Esophagus squamous epithelium (tissue), 4 donors: ENCODE measurements at regions not wholly inside any gene's neighbourhood (a gene's known extent, or its start where the extent isn't known, plus 50 kb on each side); places are given as distances from the start of the nearest gene placed in this dataset.

Source experiments
- CTCF ChIP-seq, 6 experiments: fragments of 450-650 bp in 4 of 6; fragments of 200-600 bp in 2 of 6; sonication (generic) in 2 of 6; IDR thresholded peaks; one replicate each; pipeline ENCODE4 v1.5.1; 2016 to 2019; ENCODE audit warnings: antibody characterized with exemption in 6 of 6, mild to moderate bottlenecking in 4 of 6, moderate library complexity in 4 of 6
- POLR2A ChIP-seq, 4 donors: fragments of 450-650 bp; IDR thresholded peaks; one replicate each; pipeline ENCODE4 v1.6.1; 2017; ENCODE audit warnings: antibody characterized with exemption in 4 of 4, mild to moderate bottlenecking in 4 of 4, moderate library complexity in 3 of 4

DNA sequence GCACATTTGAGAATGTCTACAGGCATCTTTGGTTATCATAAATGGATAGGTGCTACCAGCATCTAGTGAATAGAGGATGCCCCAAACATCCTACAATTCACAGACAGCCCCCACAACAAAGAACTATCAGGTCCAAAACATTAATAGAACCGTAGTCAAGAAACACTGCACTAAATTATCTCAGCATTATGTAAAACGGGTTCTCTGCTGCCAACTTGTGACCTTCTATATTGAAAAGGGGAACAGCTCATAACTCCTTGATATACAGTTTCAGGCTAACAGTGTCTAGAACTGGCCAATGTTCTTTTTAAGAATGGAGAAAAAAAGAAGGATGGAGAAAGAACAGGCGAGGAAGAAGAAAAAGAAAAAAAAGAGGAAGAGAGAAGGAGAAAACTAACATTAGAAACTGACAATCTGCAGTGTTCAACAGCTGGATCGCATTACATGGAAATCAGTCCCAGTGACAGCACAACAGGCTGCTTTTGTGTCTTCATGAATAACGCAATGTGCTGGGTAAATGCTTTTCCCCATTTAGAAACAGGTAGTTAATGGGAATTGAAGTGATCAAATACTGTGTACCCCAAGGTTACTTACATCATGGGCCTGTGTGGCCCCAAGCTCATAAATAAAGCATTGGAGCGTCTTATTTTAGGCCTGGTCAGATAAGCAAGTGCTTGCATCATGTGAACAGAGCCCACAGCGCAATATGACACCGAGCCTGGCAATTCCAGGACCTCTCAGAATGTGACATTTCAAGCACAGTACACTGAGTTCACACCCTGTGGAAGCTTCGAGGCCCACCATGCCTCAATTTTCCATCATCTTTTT is 339.5 kb downstream of the DHX15 start:
- TF ChIP-seq CTCF (IDR thresholded peaks at IDR 0.05) (no peak), POLR2A (IDR thresholded peaks at IDR 0.05) (no peak)
